GM20000 (cell line): ENCODE measurements at regions not wholly inside any gene's neighbourhood (a gene's known extent, or its start where the extent isn't known, plus 50 kb on each side); places are given as distances from the start of the nearest gene placed in this dataset.

Experiments used
- DNase-seq: peaks from one replicate; pipeline ENCODE4 v3.0.0; 2012; ENCODE audit warnings: low spot score
- TF ChIP-seq, protein P1 (sequence below): IDR thresholded peaks from 2 replicates; pipeline ENCODE4 v1.5.1; 2012; ENCODE audit warnings: mild to moderate bottlenecking, control low read depth; ENCODE audit errors: extremely low read depth, missing control alignments

DNA sequence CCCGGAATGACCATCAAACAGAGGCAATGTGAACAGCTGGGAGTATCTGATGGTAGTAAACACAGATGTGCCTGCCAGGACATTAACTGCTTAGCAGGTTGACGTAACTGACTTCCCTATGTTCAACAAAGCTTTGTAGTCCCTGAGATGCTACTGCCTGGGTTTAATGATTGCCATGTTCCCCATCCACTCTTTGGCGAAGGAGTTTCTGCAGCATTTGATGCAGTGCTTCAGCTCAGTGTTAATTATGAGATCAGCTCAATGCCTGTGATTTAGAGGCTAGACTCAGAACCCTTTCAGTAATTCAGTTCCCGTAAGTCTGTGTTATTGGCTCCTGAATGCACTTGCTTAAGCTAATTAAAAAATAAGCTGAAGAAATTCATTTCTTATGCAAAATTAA is 547.3 kb upstream of the ZNF608 start:
- TF ChIP-seq, protein P1, sequence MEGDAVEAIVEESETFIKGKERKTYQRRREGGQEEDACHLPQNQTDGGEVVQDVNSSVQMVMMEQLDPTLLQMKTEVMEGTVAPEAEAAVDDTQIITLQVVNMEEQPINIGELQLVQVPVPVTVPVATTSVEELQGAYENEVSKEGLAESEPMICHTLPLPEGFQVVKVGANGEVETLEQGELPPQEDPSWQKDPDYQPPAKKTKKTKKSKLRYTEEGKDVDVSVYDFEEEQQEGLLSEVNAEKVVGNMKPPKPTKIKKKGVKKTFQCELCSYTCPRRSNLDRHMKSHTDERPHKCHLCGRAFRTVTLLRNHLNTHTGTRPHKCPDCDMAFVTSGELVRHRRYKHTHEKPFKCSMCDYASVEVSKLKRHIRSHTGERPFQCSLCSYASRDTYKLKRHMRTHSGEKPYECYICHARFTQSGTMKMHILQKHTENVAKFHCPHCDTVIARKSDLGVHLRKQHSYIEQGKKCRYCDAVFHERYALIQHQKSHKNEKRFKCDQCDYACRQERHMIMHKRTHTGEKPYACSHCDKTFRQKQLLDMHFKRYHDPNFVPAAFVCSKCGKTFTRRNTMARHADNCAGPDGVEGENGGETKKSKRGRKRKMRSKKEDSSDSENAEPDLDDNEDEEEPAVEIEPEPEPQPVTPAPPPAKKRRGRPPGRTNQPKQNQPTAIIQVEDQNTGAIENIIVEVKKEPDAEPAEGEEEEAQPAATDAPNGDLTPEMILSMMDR: no peak
- DNase-seq: no peak

DNA sequence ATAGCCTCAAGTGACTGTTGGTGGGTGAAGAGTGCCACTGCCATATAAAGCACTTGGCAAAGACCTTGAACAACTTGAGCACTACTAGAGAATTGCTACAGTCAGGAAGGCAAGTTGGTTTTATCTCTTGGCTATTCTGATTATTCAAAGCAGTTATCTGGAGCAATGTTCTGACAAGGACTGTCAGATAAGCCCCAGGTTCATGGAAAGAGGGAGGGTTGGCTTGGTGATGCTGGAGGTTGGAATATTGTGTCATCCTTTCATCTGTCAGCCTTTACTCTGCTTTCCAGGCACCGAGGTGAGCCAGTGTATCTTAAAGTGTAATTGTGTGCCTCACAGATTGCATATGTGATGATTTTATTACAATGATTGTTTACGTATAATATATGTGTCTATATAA is 548.4 kb upstream of the ZNF608 start:
- TF ChIP-seq, protein P1: no peak
- DNase-seq: no peak

DNA sequence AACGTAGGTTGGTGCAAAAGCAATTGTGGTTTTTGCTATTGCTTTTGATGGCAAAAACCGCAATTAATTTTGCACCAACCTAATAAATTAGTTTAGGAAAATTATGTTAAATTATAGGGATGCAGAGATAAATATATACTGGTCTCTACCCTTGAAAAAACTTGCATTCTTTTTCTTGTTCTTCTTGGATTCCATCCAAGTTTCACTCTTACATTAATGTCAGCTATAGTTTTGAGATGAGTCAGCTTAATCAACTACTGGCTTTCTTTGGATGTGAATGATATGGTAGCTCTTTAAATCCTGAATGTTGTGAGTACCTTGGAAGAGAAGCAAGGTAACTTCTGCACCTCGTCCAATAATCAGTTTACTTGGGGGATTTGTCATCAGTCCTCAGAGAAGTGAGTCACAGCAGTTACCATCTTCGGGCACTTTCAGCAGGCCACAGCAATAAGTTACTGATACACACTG is 549.0 kb upstream of the ZNF608 start:
- TF ChIP-seq, protein P1: no peak
- DNase-seq: peak; percentile 4

DNA sequence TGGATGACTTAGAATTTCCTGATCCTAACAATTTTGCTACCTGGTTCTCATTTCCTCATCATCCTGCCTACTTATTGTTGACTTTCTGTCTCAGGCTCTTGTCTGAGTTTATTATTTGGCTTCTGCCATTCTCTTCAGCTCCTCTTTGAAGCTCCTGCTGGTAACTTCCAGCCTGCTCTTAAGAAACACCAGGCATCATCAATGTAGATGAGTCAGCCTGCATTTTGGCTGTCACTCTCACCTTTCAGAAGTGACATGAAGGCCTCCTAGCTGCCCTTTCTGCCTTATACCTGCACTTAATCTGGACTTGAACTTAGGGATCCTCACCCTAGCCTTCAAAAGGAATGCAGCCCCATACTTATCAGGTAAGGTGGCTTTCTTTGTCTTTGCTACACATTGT is 551.8 kb upstream of the ZNF608 start:
- no peak for DNase-seq
- TF ChIP-seq, protein P1: no peak

DNA sequence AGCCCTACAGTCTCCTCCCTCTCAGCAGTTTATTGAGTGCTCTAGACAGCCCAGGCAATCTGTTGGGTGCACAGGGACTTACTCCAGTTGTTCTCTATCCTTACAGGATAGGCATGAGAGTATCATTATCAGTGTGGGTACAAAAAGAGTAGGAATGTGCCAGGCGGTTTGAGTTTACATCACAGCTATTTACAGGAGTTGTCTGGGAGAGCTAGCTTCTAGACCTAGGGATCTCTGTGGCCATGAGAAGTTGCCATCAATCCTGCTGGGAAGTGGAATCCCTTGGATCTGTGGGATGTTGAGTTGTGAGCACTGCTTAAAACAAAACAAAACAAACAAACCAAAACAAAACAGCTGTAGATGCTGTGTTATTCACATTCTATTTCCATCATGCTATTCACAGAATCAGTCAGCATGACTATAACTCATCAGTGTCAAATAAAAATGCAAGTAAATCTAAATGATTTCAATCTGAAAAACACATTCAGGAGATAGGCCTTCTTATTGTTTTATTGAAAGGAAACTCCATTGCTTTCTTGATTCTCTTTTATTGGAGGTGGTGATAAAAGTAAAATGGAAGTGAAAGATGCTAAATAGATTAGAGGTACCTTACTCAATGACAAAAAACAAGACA is 552.4 kb upstream of the ZNF608 start:
- DNase-seq: no peak
- TF ChIP-seq, protein P1: no peak

DNA sequence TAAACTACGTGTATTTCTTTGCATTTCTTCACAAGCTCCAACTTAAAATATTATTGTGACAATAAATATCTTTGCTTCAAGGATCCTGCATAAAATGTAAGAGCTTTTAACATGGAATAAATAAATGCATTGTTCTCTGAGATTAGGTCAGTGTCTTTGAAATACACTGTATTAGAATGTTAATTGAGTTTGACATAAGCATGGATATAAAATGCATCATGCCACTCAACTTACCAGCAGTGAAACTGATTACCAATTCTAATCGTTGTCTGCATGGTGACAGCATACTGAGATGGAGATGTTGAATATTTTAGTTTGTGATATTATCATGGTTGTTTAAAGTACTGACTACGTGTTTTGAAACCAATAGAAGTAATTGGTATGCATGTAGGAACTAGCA is 555.3 kb upstream of the ZNF608 start:
- TF ChIP-seq, protein P1: no peak
- no peak for DNase-seq

DNA sequence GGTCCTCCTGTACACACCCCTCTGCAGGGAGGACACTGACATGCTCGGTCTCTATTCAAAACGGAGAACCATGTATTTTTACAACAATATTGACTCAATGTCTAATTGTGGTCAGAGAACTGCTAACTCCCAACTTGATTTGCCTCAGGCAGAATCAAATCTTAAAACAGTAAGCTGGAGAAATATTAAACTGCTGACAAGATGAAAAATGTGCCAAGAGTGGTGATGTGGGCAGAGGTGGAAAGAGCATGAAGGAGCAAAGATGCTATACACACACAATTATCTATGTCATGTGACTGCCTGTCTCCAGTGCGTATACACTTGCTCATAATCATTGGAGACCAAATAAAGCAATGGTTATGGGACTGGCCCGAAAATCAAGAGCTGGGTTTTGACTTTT is 556.1 kb upstream of the ZNF608 start:
- TF ChIP-seq, protein P1: no peak

More for the DNA sequence above, 556.1 kb upstream of the ZNF608 start:
- no peak for DNase-seq
